HCT116 (cell line): ENCODE measurements at regions not wholly inside any gene's neighbourhood (a gene's known extent, or its start where the extent isn't known, plus 50 kb on each side); places are given as distances from the start of the nearest gene placed in this dataset.

Experiments used
- ATAC-seq: fragments of 200-7000 bp; cut with Tn5 transposase; 2 replicates; pipeline ENCODE4 v1.9.1; 2020; ENCODE audit warnings: mild to moderate bottlenecking, moderate library complexity
- BruUV-seq: library from RNA; stranded (reverse); fragments of 400-500 nt; replicated peaks from 2 replicates; lab custom pipeline; 2021; lab: Mats Ljungman, UMichigan
- CTCF ChIA-PET: fragments of 300-600 bp; sonication (Branson Sonifier 250); formaldehyde crosslinking; loops from one replicate; lab custom pipeline; 2021; ENCODE audit warnings: antibody characterized with exemption; lab: Charles Lee
- POLR2A ChIA-PET: fragments of 300-600, 350-600 bp; sonication (Branson Sonifier 250); formaldehyde crosslinking; loops from one replicate; lab custom pipeline; 2021; ENCODE audit warnings: antibody characterized with exemption; lab: Charles Lee
- RAD21 ChIA-PET, 2 experiments: fragments of 300-600 bp; sonication (Branson Sonifier 250); formaldehyde crosslinking; loops; one replicate each; lab custom pipeline; 2023; ENCODE audit warnings: low total read pairs in 2 of 2; ENCODE audit not compliant: uncharacterized antibody in 2 of 2, unreplicated experiment in 2 of 2, low non-redundant PET in 1 of 2; lab: Charles Lee
- DNase-seq: peaks from one replicate; pipeline ENCODE4 v3.0.0-alpha.2; 2010; ENCODE audit warnings: low read depth, low spot score
- H2AFZ ChIP-seq: fragments of 200-600 bp; shearing (Covaris generic), sonication (generic); 2 replicates; pipeline ENCODE4 v1.6.1; 2017; ENCODE audit warnings: low read depth, mixed run types, mixed read lengths, antibody characterized with exemption, low read length; ENCODE audit not compliant: poor library complexity, severe bottlenecking
- H3K27ac ChIP-seq: 2 replicates; pipeline ENCODE4 v1.5.1; 2012; ENCODE audit warnings: low read depth, low read length
- H3K27me3 ChIP-seq: fragments of 200-600 bp; sonication (generic); 2 replicates; pipeline ENCODE4 v1.6.1; 2016; ENCODE audit warnings: mixed run types, low read length, mixed read lengths; ENCODE audit not compliant: insufficient read depth
- H3K36me3 ChIP-seq, 2 experiments: fragments of 200-500 bp in 1 of 2; fragments of 200-600 bp in 1 of 2; sonication (Bioruptor generic) in 1 of 2; sonication (generic) in 1 of 2; 2 replicates each; pipeline versions ENCODE4 v1.5.1 to v1.6.1; 2014 to 2016; ENCODE audit warnings: low read length in 2 of 2, inconsistent platforms in 1 of 2, mixed read lengths in 1 of 2, mixed run types in 1 of 2; ENCODE audit not compliant: insufficient read depth in 2 of 2, control insufficient read depth in 1 of 2
- H3K4me1 ChIP-seq, 2 experiments: fragments of 200-600 bp in 1 of 2; sonication (generic) in 1 of 2; 2 replicates each; pipeline versions ENCODE4 v1.5.1 to v1.6.1; 2012 to 2017; ENCODE audit warnings: low read length in 2 of 2, inconsistent platforms in 1 of 2, mild to moderate bottlenecking in 1 of 2, mixed read lengths in 1 of 2, mixed run types in 1 of 2, moderate library complexity in 1 of 2; ENCODE audit not compliant: insufficient read depth in 2 of 2, control insufficient read depth in 1 of 2
- H3K4me2 ChIP-seq: fragments of 200-600 bp; sonication (generic); 2 replicates; pipeline ENCODE4 v1.6.1; 2017; ENCODE audit warnings: mixed run types, low read length, mixed read lengths
- H3K4me3 ChIP-seq, 2 experiments: fragments of 200-600 bp in 1 of 2; sonication (generic) in 1 of 2; replicated peaks in 1 of 2; 2 replicates each; pipeline ENCODE4 v1.5.1; 2011 to 2016; ENCODE audit warnings: low read length in 2 of 2, control low read depth in 1 of 2, low read depth in 1 of 2, mild to moderate bottlenecking in 1 of 2, mixed read lengths in 1 of 2, mixed run types in 1 of 2
- H3K79me2 ChIP-seq: fragments of 200-600 bp; sonication (generic); 2 replicates; pipeline ENCODE4 v1.6.1; 2017; ENCODE audit warnings: mild to moderate bottlenecking, mixed run types, low read length, moderate library complexity, mixed read lengths; ENCODE audit not compliant: insufficient read depth
- H3K9ac ChIP-seq: fragments of 200-600 bp; sonication (generic); 2 replicates; pipeline ENCODE4 v1.6.1; 2016; ENCODE audit warnings: low read length, mixed read lengths
- H3K9me2 ChIP-seq: fragments of 200-600 bp; sonication (generic), shearing (Covaris generic); 2 replicates; pipeline ENCODE4 v1.6.1; 2017; ENCODE audit warnings: mixed run types, mild to moderate bottlenecking, moderate library complexity; ENCODE audit not compliant: insufficient read depth
- H3K9me3 ChIP-seq, 2 experiments: fragments of 200-500 bp in 1 of 2; fragments of 200-600 bp in 1 of 2; sonication (Bioruptor generic) in 1 of 2; sonication (generic) in 1 of 2; 2 replicates each; pipeline ENCODE4 v1.6.1; 2014 to 2017; ENCODE audit warnings: low read length in 2 of 2, mixed read lengths in 2 of 2, inconsistent platforms in 1 of 2, low read depth in 1 of 2, mild to moderate bottlenecking in 1 of 2, mixed run types in 1 of 2, moderate library complexity in 1 of 2; ENCODE audit not compliant: control insufficient read depth in 1 of 2, insufficient read depth in 1 of 2
- H4K20me1 ChIP-seq: fragments of 200-600 bp; sonication (generic), shearing (Covaris generic); 2 replicates; pipeline ENCODE4 v1.6.1; 2017; ENCODE audit warnings: mixed run types, mild to moderate bottlenecking, moderate library complexity; ENCODE audit not compliant: insufficient read depth
- ATF3 ChIP-seq: IDR thresholded peaks from 2 replicates; pipeline ENCODE4 v1.6.1; 2012
- CEBPB ChIP-seq: IDR thresholded peaks from 2 replicates; pipeline ENCODE4 v1.6.1; 2012; ENCODE audit warnings: low read depth
- EGR1 ChIP-seq: IDR thresholded peaks from 2 replicates; pipeline ENCODE4 v1.6.1; 2012; ENCODE audit warnings: low read depth
- ELF1 ChIP-seq: IDR thresholded peaks from 2 replicates; pipeline ENCODE4 v1.6.1; 2012; ENCODE audit warnings: low read depth, borderline replicate concordance
- EZH2 ChIP-seq: fragments of 200-600 bp; sonication (generic); IDR thresholded peaks from 2 replicates; pipeline ENCODE4 v1.6.1; 2017; ENCODE audit warnings: antibody characterized with exemption, mixed run types
- POLR2AphosphoS5 ChIP-seq: IDR thresholded peaks from 2 replicates; pipeline ENCODE4 v1.6.1; 2011; ENCODE audit warnings: mild to moderate bottlenecking, low read depth, low read length, moderate library complexity
- RAD21 ChIP-seq: IDR thresholded peaks from 2 replicates; pipeline ENCODE4 v1.6.1; 2012; ENCODE audit warnings: low read depth, mild to moderate bottlenecking
- SP1 ChIP-seq: IDR thresholded peaks from 2 replicates; pipeline ENCODE4 v1.6.1; 2012; ENCODE audit warnings: low read depth
- SRF ChIP-seq: IDR thresholded peaks from 2 replicates; pipeline ENCODE4 v1.6.1; 2012; ENCODE audit warnings: low read depth
- YY1 ChIP-seq: IDR thresholded peaks from 2 replicates; pipeline ENCODE4 v1.6.1; 2011; ENCODE audit warnings: low read length, low read depth, moderate library complexity, mild to moderate bottlenecking; ENCODE audit not compliant: insufficient replicate concordance; ENCODE audit errors: extremely low read depth
- ZNF274 ChIP-seq: fragments of 200-500 bp; sonication (Bioruptor generic); IDR thresholded peaks from 2 replicates; pipeline ENCODE4 v1.6.1; 2014; ENCODE audit warnings: mild to moderate bottlenecking, low read depth, low read length, inconsistent platforms
- intact Hi-C: fragments of 100-400 bp; cut with micrococcal nuclease; formaldehyde crosslinking; loops from 2 replicates; pipeline ENCODE4 v1.10.0; 2022

- no peak overlapping the region for H3K27ac ChIP-seq
- H3K4me2 ChIP-seq, result no peak overlapping the region
- H3K36me3 ChIP-seq, result no peaks in the 10 kb centered on the region
- no peaks in the 10 kb centered on the region for H4K20me1 ChIP-seq
- H3K9me3 ChIP-seq, result no peaks in the 10 kb centered on the region; a peak in 1 of 4 replicates
- H3K4me3 ChIP-seq, result no peak overlapping the region
- CTCF ChIA-PET, result no interaction called here
- DNase-seq (no peak), ATAC-seq (no peak)
- no peak for TF ChIP-seq ZNF274
- TF ChIP-seq POLR2AphosphoS5, result no peak
- TF ChIP-seq EZH2, result no peak
- TF ChIP-seq RAD21, result no peak
- no peak for TF ChIP-seq YY1
- no peak for TF ChIP-seq ELF1
- no peak for TF ChIP-seq SP1
- no peak for TF ChIP-seq CEBPB
- no peak for TF ChIP-seq EGR1
- TF ChIP-seq SRF, result no peak
- TF ChIP-seq ATF3, result no peak
- intact Hi-C loops, result no loop called here
- no peaks in the 10 kb centered on the region for H3K4me1 ChIP-seq
- no peak overlapping the region for H3K9ac ChIP-seq
- no peak overlapping the region for H2AFZ ChIP-seq
- no peaks in the 10 kb centered on the region for H3K9me2 ChIP-seq
- RAD21 ChIA-PET, result no interaction called here
- H3K27me3 ChIP-seq, result no peaks in the 10 kb centered on the region
- no peaks in the 10 kb centered on the region for H3K79me2 ChIP-seq
- POLR2A ChIA-PET, result no interaction called here
- no TSS peak for BruUV-seq
These were observed 214.5 kb downstream of the TBX15 start for GRCh38 chr1:118773656-118774055.

GRCh38 chr1:118767971-118768370 lies 220.2 kb downstream of the TBX15 start:
- POLR2A ChIA-PET, result no interaction called here
- no TSS peak for BruUV-seq
- no peaks in the 10 kb centered on the region for H3K4me1 ChIP-seq
- RAD21 ChIA-PET, result no interaction called here
- H3K9ac ChIP-seq, result no peak overlapping the region
- H3K27ac ChIP-seq, result no peak overlapping the region
- no peak overlapping the region for H3K4me3 ChIP-seq
- H3K79me2 ChIP-seq, result no peaks in the 10 kb centered on the region
- no peaks in the 10 kb centered on the region for H3K36me3 ChIP-seq
- H2AFZ ChIP-seq, result no peak overlapping the region
- ATAC-seq (no peak), DNase-seq (no peak)
- CTCF ChIA-PET, result no interaction called here
- H3K27me3 ChIP-seq, result no peaks in the 10 kb centered on the region
- no peak for TF ChIP-seq EZH2
- TF ChIP-seq, all 23 proteins: peak for 0
- no peaks in the 10 kb centered on the region for H4K20me1 ChIP-seq
- H3K9me3 ChIP-seq, result peaks cover 4 to 7% of the 10 kb centered on the region in 2 experiments; a peak in 2 of 4 replicates
- H3K9me2 ChIP-seq, result no peaks in the 10 kb centered on the region
- intact Hi-C loops, result no loop called here
- H3K4me2 ChIP-seq, result no peak overlapping the region
